ENCODE measurements at regions not wholly inside any gene's neighbourhood (a gene's known extent, or its start where the extent isn't known, plus 50 kb on each side); places are given as distances from the start of the nearest gene placed in this dataset.

- TF ChIP-seq EP300 (IDR thresholded peaks at IDR 0.05; ENCODE audit: borderline replicate concordance) (no peak), FOXM1 (IDR thresholded peaks at IDR 0.05; ENCODE audit: borderline replicate concordance, low read depth) (no peak), YY1 (IDR thresholded peaks at IDR 0.05; ENCODE audit: low read depth) (no peak), EGR1 (IDR thresholded peaks at IDR 0.05) (no peak), MAX (IDR thresholded peaks at IDR 0.05) (no peak), NFIC (IDR thresholded peaks at IDR 0.05) (no peak), CREB1 (IDR thresholded peaks at IDR 0.05; ENCODE audit: low read depth) (no peak), REST (IDR thresholded peaks at IDR 0.05; ENCODE audit: low read depth) (no peak), ZBTB7A (IDR thresholded peaks at IDR 0.05; ENCODE audit: low read depth) (no peak), CEBPB (IDR thresholded peaks at IDR 0.05) (no peak), RAD21 (IDR thresholded peaks at IDR 0.05; ENCODE audit: low read depth) (no peak)
Observed at GRCh38 chr5:74303578-74303977, 336.9 kb downstream of the ENC1 start.
